IMR-90 (cell line): ENCODE measurements at regions not wholly inside any gene's neighbourhood (a gene's known extent, or its start where the extent isn't known, plus 50 kb on each side); places are given as distances from the start of the nearest gene placed in this dataset.

Experiments
- ATAC-seq: fragments of 200-7000 bp; cut with Tn5 transposase; 2 replicates; pipeline ENCODE4 v1.9.1; 2020; ENCODE audit warnings: low read depth, mild to moderate bottlenecking, moderate library complexity
- BruUV-seq: library from RNA; stranded (reverse); fragments of 400-500 nt; replicated peaks from 2 replicates; lab custom pipeline; 2021; lab: Mats Ljungman, UMichigan
- CTCF ChIA-PET: fragments of 300-600 bp; formaldehyde crosslinking; extraction: SDS; loops from one replicate; lab custom pipeline; 2021; ENCODE audit warnings: antibody characterized with exemption; lab: Yijun Ruan, JAX
- POLR2A ChIA-PET: fragments of 300-600 bp; sonication (Branson Sonifier 250); formaldehyde crosslinking; loops from one replicate; lab custom pipeline; 2022; ENCODE audit warnings: antibody characterized with exemption; ENCODE audit not compliant: unreplicated experiment; lab: Charles Lee
- DNase-seq: peaks from one replicate; pipeline ENCODE4 v3.0.0; 2013
- H2AFZ ChIP-seq: replicated peaks from 2 replicates; pipeline ENCODE3; 2013; ENCODE audit warnings: low read length, mild to moderate bottlenecking; ENCODE audit not compliant: poor library complexity
- H2AK5ac ChIP-seq: 2 replicates; pipeline ENCODE4 v1.6.1; 2013; ENCODE audit warnings: low read depth, low read length, inconsistent platforms
- H2AK9ac ChIP-seq: replicated peaks from 2 replicates; pipeline ENCODE3; 2013; ENCODE audit warnings: mild to moderate bottlenecking, low read depth, low read length, moderate library complexity; ENCODE audit not compliant: poor library complexity
- H2BK120ac ChIP-seq: 2 replicates; pipeline ENCODE4 v1.6.1; 2013; ENCODE audit warnings: low read depth, low read length, inconsistent platforms
- H2BK15ac ChIP-seq: 3 replicates; pipeline ENCODE4 v1.6.1; 2013; ENCODE audit warnings: low read depth, low read length, inconsistent platforms
- H2BK20ac ChIP-seq: 2 replicates; pipeline ENCODE4 v1.6.1; 2013; ENCODE audit warnings: low read depth, mild to moderate bottlenecking, inconsistent platforms, low read length, moderate library complexity
- H2BK5ac ChIP-seq: 2 replicates; pipeline ENCODE4 v1.6.1; 2013; ENCODE audit warnings: mild to moderate bottlenecking, low read depth, low read length, inconsistent platforms; ENCODE audit not compliant: poor library complexity, severe bottlenecking
- H3K14ac ChIP-seq: replicated peaks from 2 replicates; pipeline ENCODE4 v1.6.1; 2013; ENCODE audit warnings: low read depth, low read length, inconsistent platforms
- H3K18ac ChIP-seq: 2 replicates; pipeline ENCODE4 v1.6.1; 2013; ENCODE audit warnings: low read depth, low read length, control low read depth
- H3K23ac ChIP-seq: 2 replicates; pipeline ENCODE4 v1.6.1; 2013; ENCODE audit warnings: low read depth, low read length, inconsistent platforms
- H3K27ac ChIP-seq: 2 replicates; pipeline ENCODE4 v1.5.1; 2013; ENCODE audit warnings: mild to moderate bottlenecking, control low read depth, low read length; ENCODE audit not compliant: insufficient read depth
- H3K27me3 ChIP-seq: 2 replicates; pipeline ENCODE4 v1.6.1; 2013; ENCODE audit warnings: low read length; ENCODE audit not compliant: control insufficient read depth, insufficient read depth
- H3K36me3 ChIP-seq: 2 replicates; pipeline ENCODE4 v1.6.1; 2013; ENCODE audit warnings: low read length, mixed read lengths; ENCODE audit not compliant: control insufficient read depth, insufficient read depth
- H3K4ac ChIP-seq: 2 replicates; pipeline ENCODE4 v1.6.1; 2013; ENCODE audit warnings: low read depth, low read length, inconsistent platforms
- H3K4me1 ChIP-seq: 2 replicates; pipeline ENCODE4 v1.6.1; 2013; ENCODE audit warnings: low read length, mixed read lengths; ENCODE audit not compliant: control insufficient read depth, insufficient read depth
- H3K4me2 ChIP-seq: 2 replicates; pipeline ENCODE4 v1.6.1; 2013; ENCODE audit warnings: low read depth, mild to moderate bottlenecking, control low read depth, low read length, moderate library complexity
- H3K4me3 ChIP-seq: 2 replicates; pipeline ENCODE4 v1.5.1; 2013; ENCODE audit warnings: low read depth, mild to moderate bottlenecking, control low read depth, low read length, moderate library complexity; ENCODE audit not compliant: insufficient read depth
- H3K56ac ChIP-seq: 2 replicates; pipeline ENCODE4 v1.6.1; 2013; ENCODE audit warnings: low read length, inconsistent platforms; ENCODE audit not compliant: insufficient read depth; ENCODE audit errors: extremely low read depth
- H3K79me1 ChIP-seq, 2 experiments: 2 replicates each; pipeline ENCODE4 v1.6.1; 2013; ENCODE audit warnings: low read length in 2 of 2, inconsistent platforms in 1 of 2, low read depth in 1 of 2
- H3K9ac ChIP-seq: 2 replicates; pipeline ENCODE4 v1.6.1; 2013; ENCODE audit warnings: low read depth, low read length, control low read depth
- H3K9me1 ChIP-seq: 2 replicates; pipeline ENCODE4 v1.6.1; 2013; ENCODE audit warnings: low read length, inconsistent platforms; ENCODE audit not compliant: insufficient read depth
- H3K9me3 ChIP-seq: 2 replicates; pipeline ENCODE4 v1.6.1; 2013; ENCODE audit warnings: low read length; ENCODE audit not compliant: control insufficient read depth, insufficient read depth
- H4K20me1 ChIP-seq: 2 replicates; pipeline ENCODE4 v1.6.1; 2013; ENCODE audit warnings: low read length, inconsistent platforms; ENCODE audit not compliant: insufficient read depth
- H4K5ac ChIP-seq: 2 replicates; pipeline ENCODE4 v1.6.1; 2013; ENCODE audit warnings: mild to moderate bottlenecking, low read depth, low read length, control low read depth
- H4K8ac ChIP-seq, 2 experiments: 2 replicates each; pipeline ENCODE4 v1.6.1; 2013; ENCODE audit warnings: low read depth in 2 of 2, low read length in 2 of 2, control low read depth in 1 of 2, inconsistent platforms in 1 of 2
- H4K91ac ChIP-seq: 2 replicates; pipeline ENCODE4 v1.6.1; 2013; ENCODE audit warnings: low read depth, low read length, inconsistent platforms; ENCODE audit not compliant: insufficient read depth
- MAZ ChIP-seq: IDR thresholded peaks from 2 replicates; pipeline ENCODE4 v1.6.1; 2012; ENCODE audit warnings: low read depth, mild to moderate bottlenecking, low read length, improper control_type of control experiment, moderate library complexity, borderline replicate concordance
- WGBS, 2 experiments: methylation state at CpG; one replicate each; pipeline versions ENCODE4 v1.1.5 to v1.1.7; 2013; ENCODE audit warnings: missing lambda C conversion rate in 2 of 2; ENCODE audit not compliant: insufficient read length in 1 of 2; ENCODE audit errors: extremely low coverage in 2 of 2; 5-methylcytosine and 5-hydroxymethylcytosine counted together
- dilution Hi-C: fragments of 300-500 bp; cut with HindIII; formaldehyde crosslinking; loops from one replicate; pipeline ENCODE4 v1.14.3; 2018; ENCODE audit warnings: low sequenced_read_pairs; ENCODE audit not compliant: unreplicated experiment
- in situ Hi-C: fragments of 300-500 bp; cut with MboI; formaldehyde crosslinking; loops from 3 replicates; pipeline ENCODE4 v1.14.3; 2019; ENCODE audit warnings: low sequenced_read_pairs, inconsistent platforms, mixed read lengths
- intact Hi-C: fragments of 100-400 bp; cut with micrococcal nuclease; formaldehyde crosslinking; loops from 2 replicates; pipeline ENCODE4 v1.10.0; 2022

GRCh38 chr4:158071931-158072330 lies 100.9 kb downstream of the GASK1B start:
- H2BK120ac ChIP-seq: no peak overlapping the region
- H3K27me3 ChIP-seq: no peaks in the 10 kb centered on the region
- H4K8ac ChIP-seq: no peak overlapping the region; a peak in 1 of 4 replicates
- H3K4me2 ChIP-seq: no peak overlapping the region
- no peak overlapping the region for H3K56ac ChIP-seq
- ATAC-seq: no peak
- no peak overlapping the region for H3K14ac ChIP-seq
- H3K36me3 ChIP-seq: no peaks in the 10 kb centered on the region
- no peak overlapping the region for H3K4ac ChIP-seq
- H3K9me1 ChIP-seq: no peaks in the 10 kb centered on the region
- H3K23ac ChIP-seq: no peak overlapping the region
- BruUV-seq: no TSS peak
- H3K79me1 ChIP-seq: no peaks in the 10 kb centered on the region
- H2AFZ ChIP-seq: peak overlapping the region; percentile 43
- H3K18ac ChIP-seq: no peak overlapping the region
- no peak overlapping the region for H2AK9ac ChIP-seq
- H3K4me3 ChIP-seq: no peak overlapping the region
- H2AK5ac ChIP-seq: no peak overlapping the region
- no peak for DNase-seq
- H4K20me1 ChIP-seq: no peaks in the 10 kb centered on the region
- ChIA-PET CTCF (no interaction called here), POLR2A (no interaction called here)
- H3K9me3 ChIP-seq: no peaks in the 10 kb centered on the region
- no peak overlapping the region for H4K5ac ChIP-seq
- in situ Hi-C loops: no loop called here
- H4K91ac ChIP-seq: no peak overlapping the region
- TF ChIP-seq MAZ: no peak
- no peak overlapping the region for H3K27ac ChIP-seq
- intact Hi-C loops: no loop called here
- H2BK20ac ChIP-seq: no peak overlapping the region
- H2BK5ac ChIP-seq: no peak overlapping the region
- H3K9ac ChIP-seq: no peak overlapping the region
- dilution Hi-C loops: no loop called here
- WGBS, 2 experiments: 100% methylated on average over 2 of the region's 4 CpGs; no CpG with 5 or more reads in 1 of the 2 experiments
- H2BK15ac ChIP-seq: no peak overlapping the region
- H3K4me1 ChIP-seq: peaks cover 2% of the 10 kb centered on the region; the same call in 1 of the 2 replicates
